ENCODE measurements at regions not wholly inside any gene's neighbourhood (a gene's known extent, or its start where the extent isn't known, plus 50 kb on each side); places are given as distances from the start of the nearest gene placed in this dataset.

GRCh38 chr2:150732064-150732463 is 244.6 kb upstream of the RND3 start:
- no peak for TF ChIP-seq POLR2A (IDR thresholded peaks at IDR 0.05)
- no peak for TF ChIP-seq CTCF (IDR thresholded peaks at IDR 0.05)

All from gastroesophageal sphincter (tissue), 3 donors.